K562 (cell line): ENCODE measurements at regions not wholly inside any gene's neighbourhood (a gene's known extent, or its start where the extent isn't known, plus 50 kb on each side); places are given as distances from the start of the nearest gene placed in this dataset.

Experiments used
- BACH1 ChIP-seq: fragments of 200-800 bp; sonication (Bioruptor generic); IDR thresholded peaks from 2 replicates; pipeline ENCODE4 v1.6.1; 2016; ENCODE audit warnings: missing genetic modification characterization, missing compliant biosample characterization
- ELF2 ChIP-seq: fragments of 250-450 bp; sonication (Bioruptor Pico); IDR thresholded peaks from 2 replicates; pipeline ENCODE4 v1.5.0; 2021; ENCODE audit warnings: mild to moderate bottlenecking
- EP300 ChIP-seq: IDR thresholded peaks from 2 replicates; pipeline ENCODE4 v1.6.1; 2012; ENCODE audit warnings: low read length, improper control_type of control experiment
- MTA2 ChIP-seq: fragments of 450-650 bp; IDR thresholded peaks from 2 replicates; pipeline ENCODE4 v1.6.1; 2016; ENCODE audit warnings: low read depth
- NFRKB ChIP-seq: fragments of 450-650 bp; IDR thresholded peaks from 2 replicates; pipeline ENCODE4 v1.6.1; 2016; ENCODE audit warnings: low read depth
- SMARCC2 ChIP-seq: fragments of 450-650 bp; IDR thresholded peaks from 2 replicates; pipeline ENCODE4 v1.6.1; 2017; ENCODE audit warnings: antibody characterized with exemption, moderate library complexity, mild to moderate bottlenecking, low read depth
- ZNF12 ChIP-seq: sonication (generic); formaldehyde crosslinking; IDR thresholded peaks from 2 replicates; pipeline ENCODE4 v1.4.0; 2020; ENCODE audit warnings: mild to moderate bottlenecking, missing genetic modification reagents
- ZNF197 ChIP-seq: fragments of 200-800 bp; sonication (Bioruptor generic); IDR thresholded peaks from 2 replicates; pipeline ENCODE4 v1.6.1; 2016; ENCODE audit warnings: low read depth, missing genetic modification characterization, missing compliant biosample characterization
- ZNF431 ChIP-seq: sonication (generic); formaldehyde crosslinking; IDR thresholded peaks from 2 replicates; pipeline ENCODE4 v1.8.0; 2022; ENCODE audit warnings: mild to moderate bottlenecking, missing genetic modification reagents
- ZNF644 ChIP-seq: fragments of 200-800 bp; sonication (Bioruptor generic); IDR thresholded peaks from 2 replicates; pipeline ENCODE4 v1.6.1; 2016; ENCODE audit warnings: low read depth, missing genetic modification characterization, missing compliant biosample characterization
- ZNF668 ChIP-seq: fragments of 250-450 bp; sonication (Bioruptor Pico); IDR thresholded peaks from 2 replicates; pipeline ENCODE4 v1.8.0; 2022; ENCODE audit warnings: mild to moderate bottlenecking, inconsistent platforms
- ZNF79 ChIP-seq: fragments of 250-450 bp; sonication (Bioruptor Pico); IDR thresholded peaks from 2 replicates; pipeline ENCODE4 v1.4.0; 2020; ENCODE audit warnings: low read depth, mild to moderate bottlenecking, moderate library complexity
- ZZZ3 ChIP-seq: fragments of 450-650 bp; IDR thresholded peaks from 2 replicates; pipeline ENCODE4 v1.6.1; 2016; ENCODE audit warnings: antibody characterized with exemption, mild to moderate bottlenecking, moderate library complexity
- TF ChIP-seq, protein P1 (sequence below): fragments of 450-650 bp; IDR thresholded peaks from 2 replicates; pipeline ENCODE4 v1.6.1; 2016; ENCODE audit warnings: borderline replicate concordance
- TF ChIP-seq, protein P2 (sequence below): fragments of 250-450 bp; sonication (Bioruptor Pico); IDR thresholded peaks from 2 replicates; pipeline ENCODE4 v1.5.0; 2020; ENCODE audit warnings: mild to moderate bottlenecking, borderline replicate concordance
- TF ChIP-seq, protein P3 (sequence below): IDR thresholded peaks from 2 replicates; pipeline ENCODE4 v1.6.1; 2012; ENCODE audit warnings: low read depth, low read length, improper control_type of control experiment, borderline replicate concordance
- TF ChIP-seq, protein P4 (sequence below), 3 experiments: fragments of 200-800 bp in 1 of 3; fragments of 250-450 bp in 1 of 3; fragments of 450-650 bp in 1 of 3; sonication (Bioruptor Pico) in 1 of 3; sonication (Bioruptor generic) in 1 of 3; formaldehyde crosslinking in 1 of 3; IDR thresholded peaks; 2 replicates each; pipeline versions ENCODE4 v1.6.1 to v1.8.0; 2016 to 2022; ENCODE audit warnings: mild to moderate bottlenecking in 2 of 3, missing genetic modification characterization in 2 of 3, missing compliant biosample characterization in 1 of 3, moderate library complexity in 1 of 3
- TF ChIP-seq, protein P5 (sequence below): fragments of 250-450 bp; sonication (Bioruptor Pico); IDR thresholded peaks from 2 replicates; pipeline ENCODE4 v1.5.1; 2021; ENCODE audit warnings: mild to moderate bottlenecking

DNA sequence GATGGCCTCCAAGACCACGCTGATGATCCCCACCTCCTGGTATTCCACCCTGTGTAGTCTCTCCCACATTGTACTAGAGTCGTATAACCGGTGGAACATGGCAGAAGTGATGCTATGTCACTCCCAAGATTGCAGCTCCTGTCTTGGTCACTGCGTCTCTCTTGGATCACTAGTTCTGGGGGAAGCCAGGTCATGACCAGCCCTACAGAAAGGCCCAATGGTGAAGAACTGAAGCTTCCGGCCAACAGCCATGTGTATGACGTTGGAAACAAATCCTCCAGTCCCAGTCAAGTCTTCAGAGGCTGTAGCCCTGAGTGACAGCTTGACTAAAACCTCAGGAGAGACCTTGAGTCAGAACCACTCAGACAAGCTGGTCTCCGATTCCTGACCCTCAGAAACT, 61.9 kb upstream of the FNDC3B start (continued):
- TF ChIP-seq, protein P1, sequence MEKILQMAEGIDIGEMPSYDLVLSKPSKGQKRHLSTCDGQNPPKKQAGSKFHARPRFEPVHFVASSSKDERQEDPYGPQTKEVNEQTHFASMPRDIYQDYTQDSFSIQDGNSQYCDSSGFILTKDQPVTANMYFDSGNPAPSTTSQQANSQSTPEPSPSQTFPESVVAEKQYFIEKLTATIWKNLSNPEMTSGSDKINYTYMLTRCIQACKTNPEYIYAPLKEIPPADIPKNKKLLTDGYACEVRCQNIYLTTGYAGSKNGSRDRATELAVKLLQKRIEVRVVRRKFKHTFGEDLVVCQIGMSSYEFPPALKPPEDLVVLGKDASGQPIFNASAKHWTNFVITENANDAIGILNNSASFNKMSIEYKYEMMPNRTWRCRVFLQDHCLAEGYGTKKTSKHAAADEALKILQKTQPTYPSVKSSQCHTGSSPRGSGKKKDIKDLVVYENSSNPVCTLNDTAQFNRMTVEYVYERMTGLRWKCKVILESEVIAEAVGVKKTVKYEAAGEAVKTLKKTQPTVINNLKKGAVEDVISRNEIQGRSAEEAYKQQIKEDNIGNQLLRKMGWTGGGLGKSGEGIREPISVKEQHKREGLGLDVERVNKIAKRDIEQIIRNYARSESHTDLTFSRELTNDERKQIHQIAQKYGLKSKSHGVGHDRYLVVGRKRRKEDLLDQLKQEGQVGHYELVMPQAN = no peak
- TF ChIP-seq NFRKB (peak; percentile 48; the same call in 1 of the 2 replicates), BACH1 (peak; percentile 30; the same call in 1 of the 2 replicates), ZNF668 (CRISPR knock-in tag) (no peak), ZNF644 (tag) (0 out of 2 replicates have a peak, but pooled peaks have one; percentile 66), ZNF197 (CRISPR knock-in tag) (0 out of 2 replicates have a peak, but pooled peaks have one; percentile 13), ZZZ3 (no peak), SMARCC2 (no peak), EP300 (no peak), MTA2 (no peak), ZNF79 (CRISPR knock-in tag) (peak; percentile 77), ZNF431 (CRISPR knock-in tag) (no peak), ELF2 (CRISPR knock-in tag) (0 out of 2 replicates have a peak, but pooled peaks have one; percentile 48), ZNF12 (CRISPR knock-in tag) (no peak)
- TF ChIP-seq, protein P2, sequence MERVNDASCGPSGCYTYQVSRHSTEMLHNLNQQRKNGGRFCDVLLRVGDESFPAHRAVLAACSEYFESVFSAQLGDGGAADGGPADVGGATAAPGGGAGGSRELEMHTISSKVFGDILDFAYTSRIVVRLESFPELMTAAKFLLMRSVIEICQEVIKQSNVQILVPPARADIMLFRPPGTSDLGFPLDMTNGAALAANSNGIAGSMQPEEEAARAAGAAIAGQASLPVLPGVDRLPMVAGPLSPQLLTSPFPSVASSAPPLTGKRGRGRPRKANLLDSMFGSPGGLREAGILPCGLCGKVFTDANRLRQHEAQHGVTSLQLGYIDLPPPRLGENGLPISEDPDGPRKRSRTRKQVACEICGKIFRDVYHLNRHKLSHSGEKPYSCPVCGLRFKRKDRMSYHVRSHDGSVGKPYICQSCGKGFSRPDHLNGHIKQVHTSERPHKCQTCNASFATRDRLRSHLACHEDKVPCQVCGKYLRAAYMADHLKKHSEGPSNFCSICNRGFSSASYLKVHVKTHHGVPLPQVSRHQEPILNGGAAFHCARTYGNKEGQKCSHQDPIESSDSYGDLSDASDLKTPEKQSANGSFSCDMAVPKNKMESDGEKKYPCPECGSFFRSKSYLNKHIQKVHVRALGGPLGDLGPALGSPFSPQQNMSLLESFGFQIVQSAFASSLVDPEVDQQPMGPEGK = no peak
- TF ChIP-seq, protein P3, sequence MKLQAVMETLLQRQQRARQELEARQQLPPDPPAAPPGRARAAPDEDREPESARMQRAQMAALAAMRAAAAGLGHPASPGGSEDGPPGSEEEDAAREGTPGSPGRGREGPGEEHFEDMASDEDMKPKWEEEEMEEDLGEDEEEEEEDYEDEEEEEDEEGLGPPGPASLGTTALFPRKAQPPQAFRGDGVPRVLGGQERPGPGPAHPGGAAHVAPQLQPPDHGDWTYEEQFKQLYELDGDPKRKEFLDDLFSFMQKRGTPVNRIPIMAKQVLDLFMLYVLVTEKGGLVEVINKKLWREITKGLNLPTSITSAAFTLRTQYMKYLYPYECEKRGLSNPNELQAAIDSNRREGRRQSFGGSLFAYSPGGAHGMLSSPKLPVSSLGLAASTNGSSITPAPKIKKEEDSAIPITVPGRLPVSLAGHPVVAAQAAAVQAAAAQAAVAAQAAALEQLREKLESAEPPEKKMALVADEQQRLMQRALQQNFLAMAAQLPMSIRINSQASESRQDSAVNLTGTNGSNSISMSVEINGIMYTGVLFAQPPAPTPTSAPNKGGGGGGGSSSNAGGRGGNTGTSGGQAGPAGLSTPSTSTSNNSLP = no peak
- TF ChIP-seq, protein P4, sequence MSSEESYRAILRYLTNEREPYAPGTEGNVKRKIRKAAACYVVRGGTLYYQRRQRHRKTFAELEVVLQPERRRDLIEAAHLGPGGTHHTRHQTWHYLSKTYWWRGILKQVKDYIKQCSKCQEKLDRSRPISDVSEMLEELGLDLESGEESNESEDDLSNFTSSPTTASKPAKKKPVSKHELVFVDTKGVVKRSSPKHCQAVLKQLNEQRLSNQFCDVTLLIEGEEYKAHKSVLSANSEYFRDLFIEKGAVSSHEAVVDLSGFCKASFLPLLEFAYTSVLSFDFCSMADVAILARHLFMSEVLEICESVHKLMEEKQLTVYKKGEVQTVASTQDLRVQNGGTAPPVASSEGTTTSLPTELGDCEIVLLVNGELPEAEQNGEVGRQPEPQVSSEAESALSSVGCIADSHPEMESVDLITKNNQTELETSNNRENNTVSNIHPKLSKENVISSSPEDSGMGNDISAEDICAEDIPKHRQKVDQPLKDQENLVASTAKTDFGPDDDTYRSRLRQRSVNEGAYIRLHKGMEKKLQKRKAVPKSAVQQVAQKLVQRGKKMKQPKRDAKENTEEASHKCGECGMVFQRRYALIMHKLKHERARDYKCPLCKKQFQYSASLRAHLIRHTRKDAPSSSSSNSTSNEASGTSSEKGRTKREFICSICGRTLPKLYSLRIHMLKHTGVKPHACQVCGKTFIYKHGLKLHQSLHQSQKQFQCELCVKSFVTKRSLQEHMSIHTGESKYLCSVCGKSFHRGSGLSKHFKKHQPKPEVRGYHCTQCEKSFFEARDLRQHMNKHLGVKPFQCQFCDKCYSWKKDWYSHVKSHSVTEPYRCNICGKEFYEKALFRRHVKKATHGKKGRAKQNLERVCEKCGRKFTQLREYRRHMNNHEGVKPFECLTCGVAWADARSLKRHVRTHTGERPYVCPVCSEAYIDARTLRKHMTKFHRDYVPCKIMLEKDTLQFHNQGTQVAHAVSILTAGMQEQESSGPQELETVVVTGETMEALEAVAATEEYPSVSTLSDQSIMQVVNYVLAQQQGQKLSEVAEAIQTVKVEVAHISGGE (CRISPR knock-in tag; IDR thresholded peaks at IDR 0.05) = no peak
- TF ChIP-seq, protein P5, sequence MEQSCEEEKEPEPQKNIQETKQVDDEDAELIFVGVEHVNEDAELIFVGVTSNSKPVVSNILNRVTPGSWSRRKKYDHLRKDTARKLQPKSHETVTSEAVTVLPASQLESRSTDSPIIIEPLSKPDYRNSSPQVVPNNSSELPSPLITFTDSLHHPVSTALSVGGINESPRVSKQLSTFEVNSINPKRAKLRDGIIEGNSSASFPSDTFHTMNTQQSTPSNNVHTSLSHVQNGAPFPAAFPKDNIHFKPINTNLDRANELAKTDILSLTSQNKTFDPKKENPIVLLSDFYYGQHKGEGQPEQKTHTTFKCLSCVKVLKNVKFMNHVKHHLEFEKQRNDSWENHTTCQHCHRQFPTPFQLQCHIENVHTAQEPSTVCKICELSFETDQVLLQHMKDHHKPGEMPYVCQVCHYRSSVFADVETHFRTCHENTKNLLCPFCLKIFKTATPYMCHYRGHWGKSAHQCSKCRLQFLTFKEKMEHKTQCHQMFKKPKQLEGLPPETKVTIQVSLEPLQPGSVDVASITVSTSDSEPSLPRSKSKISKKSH (CRISPR knock-in tag) = no peak
